IPS-NIHi7 (cell line): ENCODE measurements at regions not wholly inside any gene's neighbourhood (a gene's known extent, or its start where the extent isn't known, plus 50 kb on each side); places are given as distances from the start of the nearest gene placed in this dataset.
A peak's percentile ranks its signal among the peaks of the same experiment; 100 is the strongest.

Experiments
- DNase-seq: peaks from one replicate; pipeline ENCODE4 v3.0.0; 2012; ENCODE audit warnings: mixed read lengths; ENCODE audit errors: extremely low spot score

DNA sequence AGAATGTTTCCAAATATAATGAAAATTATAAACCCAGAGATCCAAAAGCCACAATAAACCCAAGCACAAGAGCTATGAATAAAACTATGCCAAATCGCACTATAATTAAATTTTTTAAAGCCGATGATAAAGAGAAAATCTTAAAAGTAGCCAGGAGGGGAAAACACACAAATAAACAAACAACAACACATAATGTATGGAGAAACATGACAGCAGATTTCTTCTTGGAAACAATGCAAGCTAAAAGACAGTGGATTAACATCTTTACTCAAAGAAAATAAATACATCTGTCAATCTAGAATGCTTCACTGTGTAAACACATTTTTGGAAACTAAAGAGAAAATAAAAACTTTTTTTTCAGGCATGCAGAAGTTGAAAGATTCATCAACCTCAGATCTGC, 53.0 kb upstream of the SMOX start:
- DNase-seq: no peak

- peak; percentile 89 for DNase-seq
These were observed 56.8 kb upstream of the SMOX start for GRCh38 chr20:4091490-4092479.

DNA sequence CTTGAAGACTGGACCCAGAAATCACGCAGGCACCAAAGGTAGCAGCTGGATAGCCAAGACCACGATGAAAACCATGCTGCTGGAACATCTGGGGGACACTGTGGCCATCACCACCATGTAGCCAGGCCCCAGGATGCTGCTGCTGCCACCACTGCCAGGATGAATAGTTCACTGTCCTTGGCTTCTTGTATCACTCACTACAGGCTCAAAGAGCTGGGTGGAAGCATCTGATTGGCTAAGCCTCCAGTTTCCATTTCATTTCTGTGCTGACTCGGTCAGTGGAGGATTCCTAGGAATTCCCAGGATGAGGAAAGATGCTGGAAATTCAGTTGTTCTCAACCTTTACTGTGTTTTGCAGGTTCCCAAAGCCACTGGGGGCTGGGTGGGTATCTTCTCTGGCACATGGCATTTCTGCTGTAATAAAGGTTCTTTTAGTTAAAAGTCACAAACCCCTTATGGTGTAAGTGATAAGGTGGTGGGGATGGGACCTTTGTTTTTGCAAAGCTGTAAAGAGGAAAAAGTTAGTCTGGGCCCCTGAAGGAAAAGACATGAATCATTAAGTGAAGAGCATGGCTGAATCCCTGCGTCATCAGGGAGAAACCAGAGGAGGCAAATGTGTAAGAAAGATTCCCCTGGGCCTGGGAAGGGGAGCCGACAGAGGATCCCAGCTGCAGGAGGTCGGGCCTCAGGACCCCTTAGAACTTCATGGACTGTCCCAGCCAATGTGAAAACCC, 57.7 kb upstream of the SMOX start:
- no peak for DNase-seq

- no peak for DNase-seq
These were observed 58.7 kb upstream of the SMOX start for GRCh38 chr20:4089756-4090487.

- DNase-seq: no peak
These were observed 59.9 kb upstream of the SMOX start for GRCh38 chr20:4088766-4089165.

DNA sequence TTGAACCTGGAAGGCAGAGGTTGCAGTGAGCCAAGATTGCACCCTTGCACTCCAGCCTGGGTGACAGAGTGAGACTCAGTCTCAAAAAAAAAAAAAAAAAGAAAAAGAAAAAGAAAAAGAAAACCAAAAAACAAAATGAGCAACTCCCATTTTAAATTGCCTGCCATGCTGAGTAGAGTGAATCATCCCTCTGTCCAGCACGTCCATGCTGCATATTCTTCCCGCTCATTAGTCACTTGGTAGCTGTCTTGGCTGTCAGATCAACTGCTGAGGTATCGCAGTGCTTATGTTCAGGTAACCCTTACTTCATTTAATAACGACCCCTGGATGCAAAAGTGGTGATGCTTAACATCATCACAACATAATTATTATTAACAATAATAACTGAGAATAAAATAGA, 60.7 kb upstream of the SMOX start:
- no peak for DNase-seq

DNA sequence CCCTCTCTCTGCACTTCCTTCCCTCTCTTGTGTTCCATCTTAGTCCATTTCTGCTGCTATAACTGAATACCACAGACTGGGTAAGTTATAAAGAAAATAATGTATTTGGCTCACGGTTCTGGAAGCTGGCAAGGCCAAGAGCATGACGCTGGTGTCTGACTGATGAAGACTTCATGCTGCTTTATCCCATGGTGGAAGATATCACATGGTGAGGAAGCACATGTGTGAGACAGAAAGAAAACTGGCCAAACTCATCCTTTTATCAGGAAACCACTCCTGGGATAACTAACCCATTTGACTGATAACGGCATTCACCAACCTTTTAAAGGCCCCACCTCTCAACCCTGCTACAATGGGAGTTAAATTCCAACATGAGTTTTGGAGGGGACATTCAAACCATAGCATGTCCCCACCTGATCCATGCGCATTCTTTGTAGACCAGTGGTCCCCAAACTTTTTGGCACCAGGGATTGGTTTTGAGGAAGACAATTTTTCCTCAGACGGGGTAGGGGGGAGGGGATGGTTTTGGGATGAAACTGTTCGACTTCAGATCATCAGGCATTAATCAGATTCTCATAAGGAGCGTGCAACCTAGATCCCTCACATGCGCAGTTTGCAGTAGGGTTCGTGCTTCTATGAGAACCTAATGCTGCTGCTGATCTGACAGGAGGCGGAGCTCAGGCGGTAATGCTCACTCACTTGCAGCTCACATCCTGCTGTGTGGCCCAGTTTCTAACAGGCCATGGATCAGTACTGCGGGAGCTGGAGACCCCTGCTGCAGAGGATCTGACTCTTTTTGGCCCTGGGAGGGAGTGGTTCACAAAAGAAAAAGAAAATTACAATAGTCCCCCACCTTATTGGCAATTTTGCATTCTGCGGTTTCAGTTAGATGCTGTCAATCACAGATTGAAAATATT, 61.6 kb upstream of the SMOX start:
- DNase-seq: no peak

- no peak for DNase-seq
These were observed 63.9 kb upstream of the SMOX start for GRCh38 chr20:4084721-4085120.

DNA sequence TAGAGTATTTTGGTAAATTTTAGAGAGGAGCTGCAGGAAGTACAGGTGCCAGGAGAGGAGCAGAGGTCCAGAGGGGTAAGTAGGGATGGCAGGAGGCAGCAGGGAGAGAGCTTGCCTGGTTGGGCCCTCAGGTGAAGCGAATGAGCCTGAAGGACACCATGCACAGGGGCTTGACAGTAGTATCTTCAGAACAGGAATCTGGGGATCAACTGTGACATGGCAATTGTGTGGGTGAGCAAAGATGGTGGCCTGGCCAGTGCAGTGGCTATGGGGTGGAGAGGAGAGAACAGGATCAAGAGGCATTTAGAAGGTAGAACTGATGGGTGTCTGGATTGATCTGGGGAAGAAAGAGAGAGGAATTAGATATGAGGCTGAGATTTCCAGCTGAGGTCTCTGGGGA, 64.5 kb upstream of the SMOX start:
- DNase-seq: no peak

DNA sequence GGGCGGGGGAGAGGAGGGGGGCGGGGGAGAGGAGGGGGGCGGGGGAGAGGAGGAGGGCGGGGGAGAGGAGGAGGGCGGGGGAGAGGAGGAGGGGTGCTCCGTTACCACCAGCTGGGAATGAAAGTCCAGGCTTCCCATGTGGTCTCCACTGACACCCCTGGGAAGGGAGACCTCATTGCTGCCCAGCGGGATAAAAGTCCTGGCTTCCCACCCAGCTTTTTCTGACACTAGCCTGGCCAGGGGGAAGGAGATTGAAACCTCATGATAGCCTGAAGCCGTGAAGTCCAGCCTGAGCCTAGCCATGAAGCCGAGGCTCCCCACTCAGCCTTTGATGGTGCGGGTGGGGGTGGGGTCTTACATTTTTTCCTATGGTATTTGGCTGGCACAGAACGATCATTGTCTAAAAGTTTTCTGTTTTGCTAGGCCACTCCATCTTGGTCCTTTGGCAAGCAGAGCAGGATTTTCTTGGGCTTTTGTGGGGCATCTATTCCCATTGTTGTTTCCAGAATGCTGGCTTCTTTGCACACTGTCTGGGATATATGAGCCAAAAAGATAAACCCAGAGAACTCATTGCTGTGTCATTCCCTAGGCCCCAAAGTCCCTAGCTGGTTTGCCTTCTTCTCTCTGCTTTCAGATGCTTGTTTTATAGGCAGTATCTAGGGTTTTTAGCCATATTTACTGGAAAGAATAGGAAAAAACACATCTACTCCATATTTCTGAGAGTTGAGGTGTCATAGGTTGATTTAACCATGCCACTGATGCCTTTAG, 65.3 kb upstream of the SMOX start:
- no peak for DNase-seq

GRCh38 chr20:4082406-4083097, 66.1 kb upstream of the SMOX start:
- peak; percentile 71 for DNase-seq

DNA sequence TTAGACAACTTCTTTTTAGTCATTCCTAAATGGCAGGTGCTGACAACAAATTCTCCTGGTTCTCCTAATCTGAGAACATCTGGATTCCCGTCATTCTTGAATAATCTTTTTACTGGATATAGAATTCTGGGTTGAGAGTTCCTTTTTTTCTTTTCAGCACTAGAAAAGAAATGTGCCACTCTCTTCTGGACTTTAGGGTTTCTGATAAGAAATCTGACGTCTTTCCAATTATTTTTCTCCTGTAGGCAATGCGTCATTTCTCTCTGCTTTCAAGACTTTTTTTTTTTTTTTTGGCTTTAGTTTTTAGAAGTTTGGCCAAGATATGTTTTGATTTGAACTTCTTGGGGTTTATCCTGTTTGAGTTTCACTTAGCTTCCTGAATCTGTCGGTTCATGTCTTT, 66.1 kb upstream of the RNF24 start:
- no peak for DNase-seq

- DNase-seq: no peak
These were observed 61.3 kb upstream of the RNF24 start for GRCh38 chr20:4076671-4077070.

GRCh38 chr20:4076033-4076432, 60.7 kb upstream of the RNF24 start:
- DNase-seq: no peak

DNA sequence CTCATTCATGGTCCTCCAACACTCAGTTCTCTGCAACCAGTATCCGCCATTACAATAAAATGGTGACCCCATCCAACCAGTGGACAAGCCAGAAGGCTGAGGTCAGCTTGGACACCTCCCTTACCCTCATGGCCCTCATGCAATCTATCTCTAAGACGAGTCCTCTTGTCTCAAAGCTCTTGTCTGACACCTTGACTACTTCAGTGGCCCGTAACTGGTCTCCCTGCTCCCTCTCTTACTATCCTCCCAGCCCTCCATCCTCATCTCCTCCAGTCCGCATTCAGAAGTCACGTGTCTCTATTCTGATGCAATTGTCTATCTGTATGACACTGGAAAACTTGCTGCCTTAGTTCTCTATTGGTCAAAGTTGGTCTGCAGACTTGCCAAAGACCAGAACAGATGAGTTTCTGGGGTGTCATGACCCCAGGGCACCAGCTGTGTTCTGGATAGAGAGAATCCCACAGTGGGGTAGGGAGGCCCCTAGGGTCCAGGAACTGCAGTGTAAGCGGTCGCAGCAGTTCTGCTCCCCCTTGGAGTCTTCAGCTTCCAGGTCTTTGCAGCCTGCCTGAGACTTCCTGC, 59.6 kb upstream of the RNF24 start:
- no peak for DNase-seq

GRCh38 chr20:4073852-4074741, 58.7 kb upstream of the RNF24 start:
- no peak for DNase-seq

- no peak for DNase-seq
These were observed 55.9 kb upstream of the RNF24 start for GRCh38 chr20:4071178-4071693.
